Endodermal cell (in vitro differentiated cells): ENCODE measurements at regions not wholly inside any gene's neighbourhood (a gene's known extent, or its start where the extent isn't known, plus 50 kb on each side); places are given as distances from the start of the nearest gene placed in this dataset.

Experiments used
- DNase-seq: peaks from one replicate; pipeline ENCODE4 v3.0.0-alpha.2; 2017
- H3K27ac ChIP-seq: 2 replicates; pipeline ENCODE4 v1.5.1; 2013; ENCODE audit warnings: mild to moderate bottlenecking, low read depth, low read length, moderate library complexity
- H3K27me3 ChIP-seq: 2 replicates; pipeline ENCODE4 v1.6.1; 2013; ENCODE audit warnings: mild to moderate bottlenecking, low read length, moderate library complexity; ENCODE audit not compliant: insufficient read depth, control insufficient read depth, poor library complexity, severe bottlenecking
- H3K36me3 ChIP-seq: 2 replicates; pipeline ENCODE4 v1.7.0; 2013; ENCODE audit warnings: mild to moderate bottlenecking, low read length, moderate library complexity; ENCODE audit not compliant: control insufficient read depth, insufficient read depth
- H3K4me1 ChIP-seq: one replicate; pipeline ENCODE4 v1.7.0; 2013; ENCODE audit warnings: low read length; ENCODE audit not compliant: control insufficient read depth, insufficient read depth
- H3K4me3 ChIP-seq: 2 replicates; pipeline ENCODE4 v1.5.1; 2013; ENCODE audit warnings: mild to moderate bottlenecking, low read length, moderate library complexity
- H3K9ac ChIP-seq: 2 replicates; pipeline ENCODE4 v1.6.1; 2013; ENCODE audit warnings: mild to moderate bottlenecking, low read length, moderate library complexity; ENCODE audit not compliant: poor library complexity, severe bottlenecking; ENCODE audit errors: extremely low read depth
- H3K9me3 ChIP-seq: 2 replicates; pipeline ENCODE4 v1.6.1; 2013; ENCODE audit warnings: mild to moderate bottlenecking, low read length, moderate library complexity; ENCODE audit not compliant: control insufficient read depth
- H3K27ac Mint-ChIP-seq: 2 replicates; pipeline ENCODE4 v1.8.0; 2020; ENCODE audit warnings: mixed read lengths
- H3K27me3 Mint-ChIP-seq: 2 replicates; pipeline ENCODE4 v1.8.0; 2021; ENCODE audit warnings: mild to moderate bottlenecking, mixed read lengths; ENCODE audit not compliant: insufficient read depth
- H3K36me3 Mint-ChIP-seq: 2 replicates; pipeline ENCODE4 v1.8.0; 2020; ENCODE audit warnings: low read depth, mixed read lengths
- H3K4me1 Mint-ChIP-seq: 2 replicates; pipeline ENCODE4 v1.8.0; 2020; ENCODE audit warnings: mixed read lengths
- H3K4me3 Mint-ChIP-seq: 2 replicates; pipeline ENCODE4 v1.8.0; 2020; ENCODE audit warnings: mild to moderate bottlenecking, moderate library complexity, mixed read lengths
- H3K9me3 Mint-ChIP-seq: 2 replicates; pipeline ENCODE4 v1.8.0; 2020; ENCODE audit warnings: mild to moderate bottlenecking, mixed read lengths
- CTCF ChIP-seq: fragments of 200-600 bp; sonication (generic); conservative IDR thresholded peaks from 2 replicates; pipeline ENCODE4 v1.5.0; 2021; ENCODE audit warnings: antibody characterized with exemption, mild to moderate bottlenecking
- WGBS, 2 experiments: methylation state at CpG; one replicate each; pipeline versions ENCODE4 v1.1.5 to v1.1.7; 2013; ENCODE audit warnings: missing lambda C conversion rate in 2 of 2, mixed read lengths in 1 of 2; ENCODE audit not compliant: insufficient coverage in 1 of 2, insufficient read length in 1 of 2; 5-methylcytosine and 5-hydroxymethylcytosine counted together

- WGBS, 2 experiments = 76 to 83% methylated on average over 1 to 9 of the region's 9 CpGs
- Mint-ChIP-seq H3K4me3 (no peak overlapping the region), H3K27ac (no peak overlapping the region), H3K27me3 (no peaks in the 10 kb centered on the region), H3K9me3 (peaks cover 27% of the 10 kb centered on the region), H3K4me1 (no peaks in the 10 kb centered on the region), H3K36me3 (no peaks in the 10 kb centered on the region)
- Histone ChIP-seq H3K9me3 (peaks cover 13% of the 10 kb centered on the region), H3K36me3 (no peaks in the 10 kb centered on the region), H3K27ac (no peak overlapping the region), H3K27me3 (no peaks in the 10 kb centered on the region), H3K4me3 (no peak overlapping the region), H3K4me1 (no peaks in the 10 kb centered on the region), H3K9ac (no peak overlapping the region)
- peak; percentile 90 for TF ChIP-seq CTCF
- peak; percentile 92 for DNase-seq
Observed at GRCh38 chrX:114162068-114162735, 421.7 kb upstream of the HTR2C start.

- no peak overlapping the region for H3K9ac ChIP-seq
- no peak overlapping the region for H3K27ac Mint-ChIP-seq
- TF ChIP-seq CTCF = no peak
- H3K4me3 ChIP-seq = no peak overlapping the region
- no CpG with 5 or more reads among the region's 1 CpG for WGBS, 2 experiments
- no peaks in the 10 kb centered on the region for H3K27me3 Mint-ChIP-seq
- no peaks in the 10 kb centered on the region for H3K27me3 ChIP-seq
- no peaks in the 10 kb centered on the region for H3K4me1 Mint-ChIP-seq
- no peaks in the 10 kb centered on the region for H3K9me3 Mint-ChIP-seq
- H3K36me3 Mint-ChIP-seq = no peaks in the 10 kb centered on the region
- no peaks in the 10 kb centered on the region for H3K36me3 ChIP-seq
- H3K4me3 Mint-ChIP-seq = no peak overlapping the region
- no peaks in the 10 kb centered on the region for H3K4me1 ChIP-seq
- H3K27ac ChIP-seq = no peak overlapping the region
- no peaks in the 10 kb centered on the region for H3K9me3 ChIP-seq
- no peak for DNase-seq
Observed at GRCh38 chrX:114152801-114153200, 431.1 kb upstream of the HTR2C start.

GRCh38 chrX:114152130-114152529 lies 431.8 kb upstream of the HTR2C start:
- no peak for DNase-seq
- Histone ChIP-seq H3K9ac (no peak overlapping the region), H3K4me1 (no peaks in the 10 kb centered on the region), H3K27me3 (no peaks in the 10 kb centered on the region), H3K9me3 (no peaks in the 10 kb centered on the region), H3K36me3 (no peaks in the 10 kb centered on the region), H3K4me3 (no peak overlapping the region), H3K27ac (no peak overlapping the region)
- Mint-ChIP-seq H3K9me3 (no peaks in the 10 kb centered on the region), H3K27ac (no peak overlapping the region), H3K4me3 (no peak overlapping the region), H3K27me3 (no peaks in the 10 kb centered on the region), H3K4me1 (no peaks in the 10 kb centered on the region), H3K36me3 (no peaks in the 10 kb centered on the region)
- 100% methylated on average over 1 of the region's 1 CpG; no CpG with 5 or more reads in 1 of the 2 experiments for WGBS, 2 experiments
- TF ChIP-seq CTCF = no peak
